SK-N-SH (cell line): ENCODE measurements at regions not wholly inside any gene's neighbourhood (a gene's known extent, or its start where the extent isn't known, plus 50 kb on each side); places are given as distances from the start of the nearest gene placed in this dataset.

ENCODE experiments used
- CTCF ChIA-PET: fragments of 300-600, 350-600 bp; formaldehyde crosslinking; extraction: SDS; loops from one replicate; lab custom pipeline; 2021; lab: Yijun Ruan, JAX
- POLR2A ChIA-PET: fragments of 350-600 bp; sonication (Branson Sonifier 250); formaldehyde crosslinking; extraction: SDS; loops from one replicate; lab custom pipeline; 2020; ENCODE audit warnings: antibody characterized with exemption, inconsistent platforms; lab: Yijun Ruan, JAX
- DNase-seq: peaks from one replicate; pipeline ENCODE4 v3.0.0; 2012
- H2AFZ ChIP-seq: fragments of 200-600 bp; sonication (generic); 2 replicates; pipeline ENCODE4 v1.8.1; 2016; ENCODE audit warnings: antibody characterized with exemption, mild to moderate bottlenecking, low read depth
- H3F3A ChIP-seq: fragments of 200-600 bp; sonication (generic); replicated peaks from 2 replicates; pipeline ENCODE3; 2016; ENCODE audit warnings: antibody characterized with exemption, mild to moderate bottlenecking; ENCODE audit not compliant: insufficient read depth
- H3K27ac ChIP-seq, 2 experiments: fragments of 200-500 bp in 1 of 2; fragments of 200-600 bp in 1 of 2; sonication (Bioruptor generic) in 1 of 2; sonication (generic), shearing (Covaris generic) in 1 of 2; 2 replicates each; pipeline versions ENCODE4 v1.5.1 to v1.6.1; 2014 to 2016; ENCODE audit warnings: low read depth in 2 of 2, inconsistent platforms in 1 of 2, low read length in 1 of 2, mild to moderate bottlenecking in 1 of 2, mixed read lengths in 1 of 2
- H3K27me3 ChIP-seq: fragments of 200-600 bp; sonication (generic), shearing (Covaris generic); 2 replicates; pipeline ENCODE4 v1.6.1; 2016; ENCODE audit warnings: mixed run types; ENCODE audit not compliant: insufficient read depth
- H3K36me3 ChIP-seq, 2 experiments: fragments of 200-500 bp in 1 of 2; fragments of 200-600 bp in 1 of 2; sonication (Bioruptor generic) in 1 of 2; sonication (generic) in 1 of 2; replicated peaks in 1 of 2; 2 replicates each; pipeline versions ENCODE3 to v1.5.1; 2014 to 2016; ENCODE audit warnings: low read length in 1 of 2, mild to moderate bottlenecking in 1 of 2; ENCODE audit not compliant: insufficient read depth in 2 of 2, control insufficient read depth in 1 of 2
- H3K4me1 ChIP-seq, 2 experiments: fragments of 200-500 bp in 1 of 2; fragments of 200-600 bp in 1 of 2; sonication (Bioruptor generic) in 1 of 2; sonication (generic), shearing (Covaris generic) in 1 of 2; 2 replicates each; pipeline versions ENCODE4 v1.5.1 to v1.6.1; 2014 to 2016; ENCODE audit warnings: low read depth in 1 of 2, low read length in 1 of 2, mixed run types in 1 of 2; ENCODE audit not compliant: insufficient read depth in 2 of 2, control insufficient read depth in 1 of 2
- H3K4me2 ChIP-seq: fragments of 200-600 bp; sonication (generic), shearing (Covaris generic); 2 replicates; pipeline ENCODE4 v1.6.1; 2017; ENCODE audit warnings: mixed run types
- H3K4me3 ChIP-seq, 2 experiments: fragments of 200-500 bp in 1 of 2; fragments of 200-600 bp in 1 of 2; sonication (Bioruptor generic) in 1 of 2; sonication (generic), shearing (Covaris generic) in 1 of 2; 2 replicates each; pipeline versions ENCODE4 v1.5.1 to v1.8.1; 2014 to 2016; ENCODE audit warnings: low read depth in 2 of 2, inconsistent platforms in 1 of 2, low read length in 1 of 2, mild to moderate bottlenecking in 1 of 2, mixed read lengths in 1 of 2, moderate library complexity in 1 of 2
- H3K79me2 ChIP-seq: fragments of 200-600 bp; sonication (generic); 2 replicates; pipeline ENCODE4 v1.8.1; 2017; ENCODE audit warnings: mild to moderate bottlenecking; ENCODE audit not compliant: insufficient read depth
- H3K9ac ChIP-seq: fragments of 200-600 bp; sonication (generic); 2 replicates; pipeline ENCODE4 v1.6.1; 2017; ENCODE audit warnings: mixed run types
- H3K9me2 ChIP-seq: fragments of 200-600 bp; sonication (generic); 2 replicates; pipeline ENCODE4 v1.6.1; 2017; ENCODE audit warnings: mixed run types
- H3K9me3 ChIP-seq: fragments of 200-600 bp; sonication (generic); 2 replicates; pipeline ENCODE4 v1.6.1; 2017; ENCODE audit warnings: mixed run types, mild to moderate bottlenecking, moderate library complexity
- H4K20me1 ChIP-seq: fragments of 200-600 bp; sonication (generic); 2 replicates; pipeline ENCODE4 v1.6.1; 2017; ENCODE audit warnings: mild to moderate bottlenecking, mixed run types; ENCODE audit not compliant: insufficient read depth
- ELF1 ChIP-seq: IDR thresholded peaks from 2 replicates; pipeline ENCODE4 v1.4.0; 2012
- EP300 ChIP-seq, 2 experiments: IDR thresholded peaks; 2 replicates each; pipeline versions ENCODE4 v1.4.0 to v1.6.1; 2012; ENCODE audit warnings: borderline replicate concordance in 1 of 2, low read depth in 1 of 2, low read length in 1 of 2
- EZH2phosphoT487 ChIP-seq: fragments of 200-600 bp; sonication (generic); IDR thresholded peaks from 2 replicates; pipeline ENCODE4 v1.6.1; 2017; ENCODE audit warnings: low read depth, mixed run types, mild to moderate bottlenecking, antibody characterized with exemption, moderate library complexity, borderline replicate concordance
- FOSL2 ChIP-seq: IDR thresholded peaks from 2 replicates; pipeline ENCODE4 v1.4.0; 2012; ENCODE audit warnings: low read depth, mild to moderate bottlenecking, moderate library complexity, borderline replicate concordance
- FOXJ3 ChIP-seq: sonication (generic); formaldehyde crosslinking; IDR thresholded peaks from 2 replicates; pipeline ENCODE4 v1.5.1; 2020; ENCODE audit warnings: mild to moderate bottlenecking, missing genetic modification reagents
- GATA2 ChIP-seq: sonication (generic); formaldehyde crosslinking; IDR thresholded peaks from 2 replicates; pipeline ENCODE4 v1.5.0; 2020; ENCODE audit warnings: mild to moderate bottlenecking, missing genetic modification reagents
- JUND ChIP-seq: IDR thresholded peaks from 2 replicates; pipeline ENCODE4 v1.4.0; 2012
- MAX ChIP-seq: IDR thresholded peaks from 2 replicates; pipeline ENCODE4 v1.4.0; 2012; ENCODE audit warnings: low read depth
- MXI1 ChIP-seq: IDR thresholded peaks from 2 replicates; pipeline ENCODE4 v1.6.1; 2012; ENCODE audit warnings: mild to moderate bottlenecking, low read depth, low read length, improper control_type of control experiment
- RCOR1 ChIP-seq: fragments of 150-350 bp; IDR thresholded peaks from 2 replicates; pipeline ENCODE4 v1.6.1; 2017; ENCODE audit warnings: antibody characterized with exemption, low read length
- SIN3A ChIP-seq: IDR thresholded peaks from 2 replicates; pipeline ENCODE4 v1.6.1; 2012; ENCODE audit warnings: low read depth, mild to moderate bottlenecking, low read length, moderate library complexity, borderline replicate concordance
- SMC3 ChIP-seq: IDR thresholded peaks from 2 replicates; pipeline ENCODE4 v1.6.1; 2012; ENCODE audit warnings: low read depth, low read length, improper control_type of control experiment
- TEAD4 ChIP-seq: IDR thresholded peaks from 2 replicates; pipeline ENCODE4 v1.4.0; 2012; ENCODE audit warnings: mild to moderate bottlenecking, borderline replicate concordance; ENCODE audit not compliant: insufficient read depth
- USF2 ChIP-seq: fragments of 150-350 bp; IDR thresholded peaks from 2 replicates; pipeline ENCODE4 v1.6.1; 2017; ENCODE audit warnings: antibody characterized with exemption, low read length, low read depth, borderline replicate concordance
- YY1 ChIP-seq: IDR thresholded peaks from 2 replicates; pipeline ENCODE4 v1.4.0; 2012; ENCODE audit warnings: low read depth, mild to moderate bottlenecking
- WGBS: methylation state at CpG from one replicate; pipeline ENCODE4 v1.1.6; 2017; ENCODE audit warnings: low lambda C conversion rate; 5-methylcytosine and 5-hydroxymethylcytosine counted together
- TF ChIP-seq, protein P1 (sequence below): fragments of 200-600 bp; sonication (generic); IDR thresholded peaks from 2 replicates; pipeline ENCODE4 v1.6.1; 2017; ENCODE audit warnings: antibody characterized with exemption, mild to moderate bottlenecking, moderate library complexity
- TF ChIP-seq, protein P2 (sequence below): IDR thresholded peaks from 2 replicates; pipeline ENCODE4 v1.4.0; 2012; ENCODE audit warnings: low read depth, borderline replicate concordance

- no peak overlapping the region for H3K4me2 ChIP-seq
- ChIA-PET POLR2A (no interaction called here), CTCF (no interaction called here)
- no peaks in the 10 kb centered on the region for H3K9me3 ChIP-seq
- H3K79me2 ChIP-seq = no peaks in the 10 kb centered on the region
- H3K4me1 ChIP-seq = peaks cover 0 to 2% of the 10 kb centered on the region in 2 experiments; a peak in 1 of 4 replicates
- H2AFZ ChIP-seq = no peak overlapping the region
- H3K4me3 ChIP-seq = no peak overlapping the region
- H3K27ac ChIP-seq = no peak overlapping the region
- DNase-seq = no peak
- no peak for TF ChIP-seq YY1
- TF ChIP-seq, protein P1, sequence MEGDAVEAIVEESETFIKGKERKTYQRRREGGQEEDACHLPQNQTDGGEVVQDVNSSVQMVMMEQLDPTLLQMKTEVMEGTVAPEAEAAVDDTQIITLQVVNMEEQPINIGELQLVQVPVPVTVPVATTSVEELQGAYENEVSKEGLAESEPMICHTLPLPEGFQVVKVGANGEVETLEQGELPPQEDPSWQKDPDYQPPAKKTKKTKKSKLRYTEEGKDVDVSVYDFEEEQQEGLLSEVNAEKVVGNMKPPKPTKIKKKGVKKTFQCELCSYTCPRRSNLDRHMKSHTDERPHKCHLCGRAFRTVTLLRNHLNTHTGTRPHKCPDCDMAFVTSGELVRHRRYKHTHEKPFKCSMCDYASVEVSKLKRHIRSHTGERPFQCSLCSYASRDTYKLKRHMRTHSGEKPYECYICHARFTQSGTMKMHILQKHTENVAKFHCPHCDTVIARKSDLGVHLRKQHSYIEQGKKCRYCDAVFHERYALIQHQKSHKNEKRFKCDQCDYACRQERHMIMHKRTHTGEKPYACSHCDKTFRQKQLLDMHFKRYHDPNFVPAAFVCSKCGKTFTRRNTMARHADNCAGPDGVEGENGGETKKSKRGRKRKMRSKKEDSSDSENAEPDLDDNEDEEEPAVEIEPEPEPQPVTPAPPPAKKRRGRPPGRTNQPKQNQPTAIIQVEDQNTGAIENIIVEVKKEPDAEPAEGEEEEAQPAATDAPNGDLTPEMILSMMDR = no peak
- no peak for TF ChIP-seq SIN3A
- TF ChIP-seq USF2 = no peak
- no peak for TF ChIP-seq JUND
- TF ChIP-seq MXI1 = no peak
- TF ChIP-seq MAX = no peak
- TF ChIP-seq FOSL2 = no peak
- TF ChIP-seq ELF1 = no peak
- TF ChIP-seq EP300 (IDR thresholded peaks at IDR 0.05; ENCODE audit: borderline replicate concordance in 1 of 2, low read depth in 1 of 2, low read length in 1 of 2) = no peak
- TF ChIP-seq TEAD4 = no peak
- no peak for TF ChIP-seq EZH2phosphoT487
- no peak for TF ChIP-seq GATA2 (CRISPR knock-in tag)
- TF ChIP-seq, protein P2, sequence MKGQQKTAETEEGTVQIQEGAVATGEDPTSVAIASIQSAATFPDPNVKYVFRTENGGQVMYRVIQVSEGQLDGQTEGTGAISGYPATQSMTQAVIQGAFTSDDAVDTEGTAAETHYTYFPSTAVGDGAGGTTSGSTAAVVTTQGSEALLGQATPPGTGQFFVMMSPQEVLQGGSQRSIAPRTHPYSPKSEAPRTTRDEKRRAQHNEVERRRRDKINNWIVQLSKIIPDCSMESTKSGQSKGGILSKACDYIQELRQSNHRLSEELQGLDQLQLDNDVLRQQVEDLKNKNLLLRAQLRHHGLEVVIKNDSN = no peak
- no peak for TF ChIP-seq SMC3
- H3K9ac ChIP-seq = no peak overlapping the region
- WGBS = 26% methylated on average over 2 of the region's 2 CpGs
- no peaks in the 10 kb centered on the region for H3F3A ChIP-seq
- no peaks in the 10 kb centered on the region for H4K20me1 ChIP-seq
- H3K9me2 ChIP-seq = no peaks in the 10 kb centered on the region
- no peaks in the 10 kb centered on the region for H3K36me3 ChIP-seq
- H3K27me3 ChIP-seq = no peaks in the 10 kb centered on the region
Measured at GRCh38 chr1:73886716-73887115, 311.3 kb downstream of the LRRIQ3 start.

DNA sequence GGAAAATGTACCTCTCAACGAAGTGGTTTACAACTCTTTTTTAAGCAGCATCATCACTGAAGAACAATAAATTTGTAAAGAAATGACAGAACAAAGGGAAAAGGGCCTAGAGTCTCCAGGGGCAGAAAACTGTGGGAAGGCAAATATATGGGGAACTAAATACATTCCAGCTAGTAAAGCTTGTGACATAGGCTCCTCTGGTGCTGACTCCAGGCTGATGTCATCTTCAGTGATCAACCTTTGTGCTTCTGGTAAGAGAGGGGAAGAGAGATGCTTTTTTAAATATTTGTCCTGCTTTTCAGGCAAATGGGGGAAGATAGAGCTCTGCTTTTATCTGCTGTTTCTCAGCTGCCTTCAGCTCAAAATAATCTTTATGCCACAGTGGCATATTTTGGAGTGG, 323.2 kb downstream of the LRRIQ3 start:
- WGBS = 7% methylated on average over 1 of the region's 1 CpG
- H3K27ac ChIP-seq = no peak overlapping the region
- H3K27me3 ChIP-seq = no peaks in the 10 kb centered on the region
- no peaks in the 10 kb centered on the region for H3K79me2 ChIP-seq
- CTCF ChIA-PET = interaction anchor here (0.6 to 1.5 kb wide), 2 partner anchors 9 to 403 kb away, joined by 3 read pairs; no protein-coding TSS in a partner anchor
- H3K9me3 ChIP-seq = no peaks in the 10 kb centered on the region
- no peak overlapping the region for H3K4me2 ChIP-seq
- no peak for DNase-seq
- H2AFZ ChIP-seq = no peak overlapping the region
- TF ChIP-seq FOXJ3 (CRISPR knock-in tag) (no peak), RCOR1 (no peak), MXI1 (no peak), USF2 (no peak), SMC3 (no peak), ELF1 (no peak)
- no peaks in the 10 kb centered on the region for H4K20me1 ChIP-seq
- no peaks in the 10 kb centered on the region for H3K4me1 ChIP-seq
- no peaks in the 10 kb centered on the region for H3F3A ChIP-seq
- POLR2A ChIA-PET = no interaction called here
- no peaks in the 10 kb centered on the region for H3K36me3 ChIP-seq
- H3K4me3 ChIP-seq = no peak overlapping the region
- no peaks in the 10 kb centered on the region for H3K9me2 ChIP-seq
- no peak overlapping the region for H3K9ac ChIP-seq
